Endodermal cell (in vitro differentiated cells): ENCODE measurements at regions not wholly inside any gene's neighbourhood (a gene's known extent, or its start where the extent isn't known, plus 50 kb on each side); places are given as distances from the start of the nearest gene placed in this dataset.

Source experiments
- DNase-seq: peaks from one replicate; pipeline ENCODE4 v3.0.0-alpha.2; 2017
- H3K27ac ChIP-seq: 2 replicates; pipeline ENCODE4 v1.5.1; 2013; ENCODE audit warnings: mild to moderate bottlenecking, low read depth, low read length, moderate library complexity
- H3K27me3 ChIP-seq: 2 replicates; pipeline ENCODE4 v1.6.1; 2013; ENCODE audit warnings: mild to moderate bottlenecking, low read length, moderate library complexity; ENCODE audit not compliant: insufficient read depth, control insufficient read depth, poor library complexity, severe bottlenecking
- H3K36me3 ChIP-seq: 2 replicates; pipeline ENCODE4 v1.7.0; 2013; ENCODE audit warnings: mild to moderate bottlenecking, low read length, moderate library complexity; ENCODE audit not compliant: control insufficient read depth, insufficient read depth
- H3K4me1 ChIP-seq: one replicate; pipeline ENCODE4 v1.7.0; 2013; ENCODE audit warnings: low read length; ENCODE audit not compliant: control insufficient read depth, insufficient read depth
- H3K4me3 ChIP-seq: 2 replicates; pipeline ENCODE4 v1.5.1; 2013; ENCODE audit warnings: mild to moderate bottlenecking, low read length, moderate library complexity
- H3K9ac ChIP-seq: 2 replicates; pipeline ENCODE4 v1.6.1; 2013; ENCODE audit warnings: mild to moderate bottlenecking, low read length, moderate library complexity; ENCODE audit not compliant: poor library complexity, severe bottlenecking; ENCODE audit errors: extremely low read depth
- H3K9me3 ChIP-seq: 2 replicates; pipeline ENCODE4 v1.6.1; 2013; ENCODE audit warnings: mild to moderate bottlenecking, low read length, moderate library complexity; ENCODE audit not compliant: control insufficient read depth
- H3K27ac Mint-ChIP-seq: 2 replicates; pipeline ENCODE4 v1.8.0; 2020; ENCODE audit warnings: mixed read lengths
- H3K27me3 Mint-ChIP-seq: 2 replicates; pipeline ENCODE4 v1.8.0; 2021; ENCODE audit warnings: mild to moderate bottlenecking, mixed read lengths; ENCODE audit not compliant: insufficient read depth
- H3K36me3 Mint-ChIP-seq: 2 replicates; pipeline ENCODE4 v1.8.0; 2020; ENCODE audit warnings: low read depth, mixed read lengths
- H3K4me1 Mint-ChIP-seq: 2 replicates; pipeline ENCODE4 v1.8.0; 2020; ENCODE audit warnings: mixed read lengths
- H3K4me3 Mint-ChIP-seq: 2 replicates; pipeline ENCODE4 v1.8.0; 2020; ENCODE audit warnings: mild to moderate bottlenecking, moderate library complexity, mixed read lengths
- H3K9me3 Mint-ChIP-seq: 2 replicates; pipeline ENCODE4 v1.8.0; 2020; ENCODE audit warnings: mild to moderate bottlenecking, mixed read lengths
- CTCF ChIP-seq: fragments of 200-600 bp; sonication (generic); conservative IDR thresholded peaks from 2 replicates; pipeline ENCODE4 v1.5.0; 2021; ENCODE audit warnings: antibody characterized with exemption, mild to moderate bottlenecking
- WGBS, 2 experiments: methylation state at CpG; one replicate each; pipeline versions ENCODE4 v1.1.5 to v1.1.7; 2013; ENCODE audit warnings: missing lambda C conversion rate in 2 of 2, mixed read lengths in 1 of 2; ENCODE audit not compliant: insufficient coverage in 1 of 2, insufficient read length in 1 of 2; 5-methylcytosine and 5-hydroxymethylcytosine counted together

GRCh38 chr11:55503449-55503848 lies 50.8 kb upstream of the OR4C15 start:
- no peaks in the 10 kb centered on the region for H3K36me3 ChIP-seq
- TF ChIP-seq CTCF, result no peak
- no peak overlapping the region for H3K27ac Mint-ChIP-seq
- no peaks in the 10 kb centered on the region for H3K27me3 ChIP-seq
- DNase-seq, result no peak
- H3K4me1 ChIP-seq, result no peaks in the 10 kb centered on the region
- H3K4me3 Mint-ChIP-seq, result no peak overlapping the region
- H3K27me3 Mint-ChIP-seq, result no peaks in the 10 kb centered on the region
- peaks cover 49% of the 10 kb centered on the region for H3K9me3 ChIP-seq
- no peak overlapping the region for H3K9ac ChIP-seq
- H3K9me3 Mint-ChIP-seq, result peaks cover 75% of the 10 kb centered on the region
- no peak overlapping the region for H3K4me3 ChIP-seq
- no peaks in the 10 kb centered on the region for H3K4me1 Mint-ChIP-seq
- no peak overlapping the region for H3K27ac ChIP-seq
- no peaks in the 10 kb centered on the region for H3K36me3 Mint-ChIP-seq
- 87 to 93% methylated on average over 3 of the region's 3 CpGs for WGBS, 2 experiments
